BE2C (cell line): ENCODE measurements at regions not wholly inside any gene's neighbourhood (a gene's known extent, or its start where the extent isn't known, plus 50 kb on each side); places are given as distances from the start of the nearest gene placed in this dataset.

Experiments used
- DNase-seq: peaks from one replicate; pipeline ENCODE4 v3.0.0-alpha.2; 2020
- H3K27me3 ChIP-seq: fragments of 250-450 bp; sonication (Bioruptor Pico); 2 replicates; pipeline ENCODE4 v1.5.1; 2020; ENCODE audit warnings: mild to moderate bottlenecking
- H3K36me3 ChIP-seq: fragments of 250-450 bp; sonication (Bioruptor Pico); 2 replicates; pipeline ENCODE4 v1.5.1; 2020; ENCODE audit warnings: mild to moderate bottlenecking
- H3K4me1 ChIP-seq: fragments of 250-450 bp; sonication (Bioruptor Pico); 2 replicates; pipeline ENCODE4 v1.5.1; 2020
- H3K4me3 ChIP-seq: 2 replicates; pipeline ENCODE4 v1.5.1; 2011; ENCODE audit warnings: low read depth, low read length
- H3K9me3 ChIP-seq: fragments of 250-450 bp; sonication (Bioruptor Pico); 2 replicates; pipeline ENCODE4 v1.5.1; 2020
- TF ChIP-seq, protein P1 (sequence below): IDR thresholded peaks from 2 replicates; pipeline ENCODE4 v1.5.1; 2012; ENCODE audit warnings: mild to moderate bottlenecking, low read depth, low read length

DNA sequence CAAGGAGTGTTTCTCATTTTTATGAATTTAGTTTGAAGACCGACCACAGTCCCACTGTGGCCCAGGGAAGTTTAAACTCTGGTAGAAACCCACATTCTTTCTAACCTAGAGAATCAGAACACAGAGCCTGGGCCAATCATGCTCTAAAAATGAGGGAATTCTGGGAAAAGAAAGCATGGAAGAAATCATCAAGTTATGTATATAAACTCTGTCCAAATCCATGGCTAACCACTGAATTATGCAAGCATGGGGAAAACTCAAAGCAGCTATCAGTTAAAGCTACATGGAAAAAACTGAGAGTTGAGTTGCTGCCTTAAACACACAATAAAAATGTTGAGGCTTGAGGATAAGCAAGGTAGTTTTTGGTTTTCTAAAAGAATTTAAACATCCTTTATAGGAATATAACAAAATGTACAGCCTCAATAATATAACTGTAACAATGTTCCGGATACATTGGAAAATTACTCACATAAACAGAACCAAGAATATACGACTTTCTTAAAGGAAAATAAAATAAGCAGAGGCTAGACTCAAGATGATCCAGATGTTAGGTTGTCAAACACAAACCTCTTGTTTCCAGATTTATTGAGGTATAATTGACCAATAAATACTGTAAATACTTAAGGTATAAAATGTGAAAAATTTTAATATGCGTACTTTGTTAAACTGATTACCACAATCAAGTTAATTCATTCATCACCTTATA is 311.2 kb upstream of the GNAI1 start:
- no peaks in the 10 kb centered on the region for H3K36me3 ChIP-seq
- no peak for DNase-seq
- no peak overlapping the region for H3K4me3 ChIP-seq
- H3K27me3 ChIP-seq: no peaks in the 10 kb centered on the region
- peaks cover 11% of the 10 kb centered on the region for H3K4me1 ChIP-seq
- TF ChIP-seq, protein P1, sequence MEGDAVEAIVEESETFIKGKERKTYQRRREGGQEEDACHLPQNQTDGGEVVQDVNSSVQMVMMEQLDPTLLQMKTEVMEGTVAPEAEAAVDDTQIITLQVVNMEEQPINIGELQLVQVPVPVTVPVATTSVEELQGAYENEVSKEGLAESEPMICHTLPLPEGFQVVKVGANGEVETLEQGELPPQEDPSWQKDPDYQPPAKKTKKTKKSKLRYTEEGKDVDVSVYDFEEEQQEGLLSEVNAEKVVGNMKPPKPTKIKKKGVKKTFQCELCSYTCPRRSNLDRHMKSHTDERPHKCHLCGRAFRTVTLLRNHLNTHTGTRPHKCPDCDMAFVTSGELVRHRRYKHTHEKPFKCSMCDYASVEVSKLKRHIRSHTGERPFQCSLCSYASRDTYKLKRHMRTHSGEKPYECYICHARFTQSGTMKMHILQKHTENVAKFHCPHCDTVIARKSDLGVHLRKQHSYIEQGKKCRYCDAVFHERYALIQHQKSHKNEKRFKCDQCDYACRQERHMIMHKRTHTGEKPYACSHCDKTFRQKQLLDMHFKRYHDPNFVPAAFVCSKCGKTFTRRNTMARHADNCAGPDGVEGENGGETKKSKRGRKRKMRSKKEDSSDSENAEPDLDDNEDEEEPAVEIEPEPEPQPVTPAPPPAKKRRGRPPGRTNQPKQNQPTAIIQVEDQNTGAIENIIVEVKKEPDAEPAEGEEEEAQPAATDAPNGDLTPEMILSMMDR: no peak
- H3K9me3 ChIP-seq: no peaks in the 10 kb centered on the region

GRCh38 chr7:79822620-79823240 is 311.9 kb upstream of the GNAI1 start:
- no peaks in the 10 kb centered on the region for H3K36me3 ChIP-seq
- H3K4me3 ChIP-seq: no peak overlapping the region
- H3K27me3 ChIP-seq: no peaks in the 10 kb centered on the region
- no peaks in the 10 kb centered on the region for H3K9me3 ChIP-seq
- TF ChIP-seq, protein P1: no peak
- H3K4me1 ChIP-seq: peaks cover 11% of the 10 kb centered on the region
- DNase-seq: no peak

DNA sequence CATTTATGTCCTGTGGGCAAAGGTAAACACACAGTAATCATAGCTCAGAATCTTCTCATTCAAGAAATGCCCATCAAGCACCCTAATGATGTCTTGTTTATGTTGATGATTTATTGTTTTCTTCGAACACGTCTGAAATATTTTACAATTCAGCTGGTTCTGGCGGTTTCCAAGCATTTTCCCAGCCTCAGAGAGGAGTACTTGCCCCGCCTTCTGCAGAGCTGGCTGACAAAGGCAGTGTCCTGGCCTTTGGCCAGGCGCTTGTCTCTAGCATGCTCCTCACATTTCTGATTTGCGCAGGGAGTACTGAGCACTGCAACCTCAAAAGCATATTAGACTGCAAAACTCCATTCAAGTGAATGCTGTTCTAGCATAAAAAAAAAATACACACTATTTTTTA is 314.2 kb upstream of the GNAI1 start:
- Histone ChIP-seq H3K27me3 (no peaks in the 10 kb centered on the region), H3K4me3 (peak overlapping the region; percentile 54), H3K4me1 (peaks cover 11% of the 10 kb centered on the region), H3K9me3 (no peaks in the 10 kb centered on the region), H3K36me3 (no peaks in the 10 kb centered on the region)
- peak; percentile 88 for DNase-seq
- TF ChIP-seq, protein P1: no peak

GRCh38 chr7:79810916-79811315 is 323.7 kb upstream of the GNAI1 start:
- TF ChIP-seq, protein P1: no peak

GRCh38 chr7:79806161-79806734 is 328.4 kb upstream of the GNAI1 start:
- no peak overlapping the region for H3K4me3 ChIP-seq
- H3K27me3 ChIP-seq: no peaks in the 10 kb centered on the region
- TF ChIP-seq, protein P1: peak; percentile 60
- H3K36me3 ChIP-seq: no peaks in the 10 kb centered on the region
- no peaks in the 10 kb centered on the region for H3K4me1 ChIP-seq
- no peaks in the 10 kb centered on the region for H3K9me3 ChIP-seq
- no peak for DNase-seq

More at GRCh38 chr7:79810916-79811315, 323.7 kb upstream of the GNAI1 start:
- Histone ChIP-seq H3K27me3 (no peaks in the 10 kb centered on the region), H3K36me3 (no peaks in the 10 kb centered on the region), H3K4me3 (no peak overlapping the region), H3K4me1 (no peaks in the 10 kb centered on the region), H3K9me3 (no peaks in the 10 kb centered on the region)
- no peak for DNase-seq

- peaks cover 3% of the 10 kb centered on the region; the same call in 1 of the 2 replicates for H3K4me1 ChIP-seq
- H3K36me3 ChIP-seq: no peaks in the 10 kb centered on the region
- no peaks in the 10 kb centered on the region for H3K9me3 ChIP-seq
- H3K4me3 ChIP-seq: no peak overlapping the region
- no peaks in the 10 kb centered on the region for H3K27me3 ChIP-seq
- no peak for DNase-seq
- TF ChIP-seq, protein P1: no peak
Observed at GRCh38 chr7:79790656-79791262, 337.3 kb upstream of the MAGI2 start.
